ENCODE measurements at regions not wholly inside any gene's neighbourhood (a gene's known extent, or its start where the extent isn't known, plus 50 kb on each side); places are given as distances from the start of the nearest gene placed in this dataset.

DNA sequence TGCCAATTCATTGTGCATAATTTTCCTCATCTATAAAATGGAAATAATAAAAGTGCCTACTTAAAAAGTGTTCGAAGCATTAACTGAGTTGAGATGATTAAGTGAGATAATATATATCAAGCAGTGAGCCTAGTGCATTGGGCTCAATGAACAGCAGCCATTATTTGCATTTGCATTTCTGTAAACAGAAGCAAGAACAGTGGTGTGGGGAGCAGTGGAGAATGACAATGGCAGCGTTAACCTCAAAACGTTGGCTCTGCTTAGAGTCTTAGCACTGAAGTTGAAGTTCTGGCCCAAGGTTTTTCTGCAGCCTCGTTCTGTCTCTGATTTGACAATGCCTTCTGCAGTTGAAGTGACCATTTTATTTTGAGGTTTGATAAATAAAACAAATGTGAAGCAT is 466.3 kb upstream of the ONECUT1 start:
- TF ChIP-seq, protein P1, sequence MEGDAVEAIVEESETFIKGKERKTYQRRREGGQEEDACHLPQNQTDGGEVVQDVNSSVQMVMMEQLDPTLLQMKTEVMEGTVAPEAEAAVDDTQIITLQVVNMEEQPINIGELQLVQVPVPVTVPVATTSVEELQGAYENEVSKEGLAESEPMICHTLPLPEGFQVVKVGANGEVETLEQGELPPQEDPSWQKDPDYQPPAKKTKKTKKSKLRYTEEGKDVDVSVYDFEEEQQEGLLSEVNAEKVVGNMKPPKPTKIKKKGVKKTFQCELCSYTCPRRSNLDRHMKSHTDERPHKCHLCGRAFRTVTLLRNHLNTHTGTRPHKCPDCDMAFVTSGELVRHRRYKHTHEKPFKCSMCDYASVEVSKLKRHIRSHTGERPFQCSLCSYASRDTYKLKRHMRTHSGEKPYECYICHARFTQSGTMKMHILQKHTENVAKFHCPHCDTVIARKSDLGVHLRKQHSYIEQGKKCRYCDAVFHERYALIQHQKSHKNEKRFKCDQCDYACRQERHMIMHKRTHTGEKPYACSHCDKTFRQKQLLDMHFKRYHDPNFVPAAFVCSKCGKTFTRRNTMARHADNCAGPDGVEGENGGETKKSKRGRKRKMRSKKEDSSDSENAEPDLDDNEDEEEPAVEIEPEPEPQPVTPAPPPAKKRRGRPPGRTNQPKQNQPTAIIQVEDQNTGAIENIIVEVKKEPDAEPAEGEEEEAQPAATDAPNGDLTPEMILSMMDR (IDR thresholded peaks at IDR 0.05; ENCODE audit: low read depth, low read length): no peak
- no peak for TF ChIP-seq EZH2phosphoT487 (IDR thresholded peaks at IDR 0.05; ENCODE audit: low read depth)
